CD4-positive, alpha-beta T cell (primary cell): ENCODE measurements at regions not wholly inside any gene's neighbourhood (a gene's known extent, or its start where the extent isn't known, plus 50 kb on each side); places are given as distances from the start of the nearest gene placed in this dataset.

Experiments
- ATAC-seq: fragments of 200-7000 bp; cut with Tn5 transposase; one replicate; pipeline ENCODE4 v1.10.0; 2022; ENCODE audit warnings: mild to moderate bottlenecking; ENCODE audit not compliant: poor library complexity
- CTCF ChIA-PET: fragments of 350-600 bp; sonication (Branson Sonifier 250); formaldehyde crosslinking; loops from one replicate; lab custom pipeline; 2021; ENCODE audit warnings: antibody characterized with exemption, inconsistent platforms; lab: Charles Lee
- POLR2A ChIA-PET: fragments of 350-600 bp; sonication (Branson Sonifier 250); formaldehyde crosslinking; loops from one replicate; lab custom pipeline; 2021; ENCODE audit warnings: antibody characterized with exemption, inconsistent platforms; lab: Charles Lee
- DNase-seq, 14 experiments: peaks; one replicate each; pipeline ENCODE4 v3.0.0-alpha.2; 2013 to 2020; ENCODE audit warnings: mixed read lengths in 2 of 14
- H3K27ac ChIP-seq, 2 donors: one replicate each; pipeline versions ENCODE4 v1.5.1 to v1.7.0; 2013; ENCODE audit warnings: low read length in 2 of 2, low read depth in 1 of 2, mild to moderate bottlenecking in 1 of 2
- H3K27me3 ChIP-seq, 2 experiments: 1 replicate in 1 of 2; 2 replicates in 1 of 2; pipeline versions ENCODE4 v1.6.1 to v1.7.0; 2013; ENCODE audit warnings: low read length in 2 of 2, control low read depth in 1 of 2, mild to moderate bottlenecking in 1 of 2, moderate library complexity in 1 of 2; ENCODE audit not compliant: insufficient read depth in 2 of 2, control insufficient read depth in 1 of 2
- H3K36me3 ChIP-seq: one replicate; pipeline ENCODE4 v1.6.1; 2013; ENCODE audit warnings: low read length, control low read depth; ENCODE audit not compliant: insufficient read depth
- H3K4me1 ChIP-seq: one replicate; pipeline ENCODE4 v1.6.1; 2013; ENCODE audit warnings: low read length, control low read depth; ENCODE audit not compliant: insufficient read depth
- H3K4me3 ChIP-seq: one replicate; pipeline ENCODE4 v1.5.1; 2013; ENCODE audit warnings: mild to moderate bottlenecking, low read length, moderate library complexity
- H3K9me3 ChIP-seq, 2 experiments: 1 replicate in 1 of 2; 2 replicates in 1 of 2; pipeline versions ENCODE4 v1.6.1 to v1.7.0; 2013; ENCODE audit warnings: low read length in 2 of 2, mild to moderate bottlenecking in 2 of 2, control low read depth in 1 of 2, moderate library complexity in 1 of 2; ENCODE audit not compliant: control insufficient read depth in 1 of 2, insufficient read depth in 1 of 2
- H3K27ac Mint-ChIP-seq: one replicate; pipeline ENCODE4 v1.8.0; 2020; ENCODE audit warnings: mixed read lengths
- H3K27me3 Mint-ChIP-seq: one replicate; pipeline ENCODE4 v1.8.0; 2021; ENCODE audit warnings: mixed read lengths
- H3K36me3 Mint-ChIP-seq: one replicate; pipeline ENCODE4 v1.8.0; 2021; ENCODE audit warnings: low read depth, mixed read lengths
- H3K4me1 Mint-ChIP-seq: one replicate; pipeline ENCODE4 v1.8.0; 2021; ENCODE audit warnings: low read depth, mixed read lengths
- H3K4me3 Mint-ChIP-seq: one replicate; pipeline ENCODE4 v1.8.0; 2020; ENCODE audit warnings: mild to moderate bottlenecking, mixed read lengths
- H3K9me3 Mint-ChIP-seq: one replicate; pipeline ENCODE4 v1.8.0; 2020; ENCODE audit warnings: mixed read lengths
- intact Hi-C, 2 experiments: fragments of 100-400 bp; cut with DNase I in 1 of 2; cut with micrococcal nuclease in 1 of 2; formaldehyde crosslinking; loops; one replicate each; pipeline versions ENCODE4 v1.15.1 to v1.9.0; 2023 to 2025; cut with DNase I, micrococcal nuclease
- TF ChIP-seq, protein P1 (sequence below): fragments of 200-600 bp; IDR thresholded peaks from one replicate; pipeline ENCODE4 v1.8.0; 2022; ENCODE audit warnings: antibody characterized with exemption, mild to moderate bottlenecking

DNA sequence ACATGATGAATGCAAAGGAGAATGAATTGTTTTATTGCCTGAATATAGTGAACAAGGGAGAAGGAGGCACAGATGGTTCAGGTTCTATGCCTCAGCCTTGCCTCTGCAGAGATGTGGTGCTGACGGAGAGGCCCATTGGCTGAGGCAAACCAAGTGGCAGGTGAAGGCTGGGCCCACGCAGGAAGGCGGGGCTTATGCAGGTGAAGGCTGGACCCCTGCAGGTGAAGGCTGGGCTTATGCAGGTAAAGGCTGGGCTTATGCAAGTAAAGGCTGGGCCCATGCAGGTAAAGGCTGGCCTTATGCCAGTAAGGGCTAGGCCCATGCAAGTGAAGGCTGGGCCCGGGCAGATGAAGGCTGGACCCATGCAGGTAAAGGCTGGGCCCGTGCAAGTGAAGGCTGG, 414.7 kb downstream of the LRATD1 start:
- TF ChIP-seq, protein P1, sequence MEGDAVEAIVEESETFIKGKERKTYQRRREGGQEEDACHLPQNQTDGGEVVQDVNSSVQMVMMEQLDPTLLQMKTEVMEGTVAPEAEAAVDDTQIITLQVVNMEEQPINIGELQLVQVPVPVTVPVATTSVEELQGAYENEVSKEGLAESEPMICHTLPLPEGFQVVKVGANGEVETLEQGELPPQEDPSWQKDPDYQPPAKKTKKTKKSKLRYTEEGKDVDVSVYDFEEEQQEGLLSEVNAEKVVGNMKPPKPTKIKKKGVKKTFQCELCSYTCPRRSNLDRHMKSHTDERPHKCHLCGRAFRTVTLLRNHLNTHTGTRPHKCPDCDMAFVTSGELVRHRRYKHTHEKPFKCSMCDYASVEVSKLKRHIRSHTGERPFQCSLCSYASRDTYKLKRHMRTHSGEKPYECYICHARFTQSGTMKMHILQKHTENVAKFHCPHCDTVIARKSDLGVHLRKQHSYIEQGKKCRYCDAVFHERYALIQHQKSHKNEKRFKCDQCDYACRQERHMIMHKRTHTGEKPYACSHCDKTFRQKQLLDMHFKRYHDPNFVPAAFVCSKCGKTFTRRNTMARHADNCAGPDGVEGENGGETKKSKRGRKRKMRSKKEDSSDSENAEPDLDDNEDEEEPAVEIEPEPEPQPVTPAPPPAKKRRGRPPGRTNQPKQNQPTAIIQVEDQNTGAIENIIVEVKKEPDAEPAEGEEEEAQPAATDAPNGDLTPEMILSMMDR = no peak
- Histone ChIP-seq H3K27me3 (no peaks in the 10 kb centered on the region), H3K4me3 (no peak overlapping the region), H3K9me3 (no peaks in the 10 kb centered on the region), H3K36me3 (no peaks in the 10 kb centered on the region), H3K4me1 (no peaks in the 10 kb centered on the region), H3K27ac (no peak overlapping the region)
- H3K27ac Mint-ChIP-seq = no peak overlapping the region
- no peaks in the 10 kb centered on the region for H3K9me3 Mint-ChIP-seq
- DNase-seq = no peak
- no peak for ATAC-seq
- H3K36me3 Mint-ChIP-seq = no peaks in the 10 kb centered on the region
- no peaks in the 10 kb centered on the region for H3K4me1 Mint-ChIP-seq
- H3K27me3 Mint-ChIP-seq = peaks cover 6% of the 10 kb centered on the region
- intact Hi-C loops = no loop called here
- no peak overlapping the region for H3K4me3 Mint-ChIP-seq
- ChIA-PET CTCF (no interaction called here), POLR2A (no interaction called here)

DNA sequence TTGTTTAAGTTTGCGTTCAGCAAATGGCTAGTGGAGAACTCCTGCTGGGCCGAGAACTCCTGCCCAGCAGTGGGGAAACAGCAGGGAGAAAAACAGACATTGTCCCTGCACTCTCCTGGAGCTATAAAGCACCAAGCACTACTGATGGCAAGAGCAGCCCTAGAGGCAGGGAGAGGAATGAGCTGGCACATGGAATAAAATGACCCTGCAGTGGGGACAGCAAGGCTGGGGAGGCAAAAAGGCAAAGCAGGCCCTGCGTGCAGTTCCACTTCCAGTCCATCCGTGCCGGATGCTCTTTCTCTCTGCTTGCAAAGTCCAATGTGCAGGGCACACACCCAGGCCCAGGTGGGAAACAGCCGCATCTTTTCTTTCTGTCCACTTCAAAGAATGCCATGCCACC, 415.5 kb downstream of the LRATD1 start:
- CTCF ChIA-PET = no interaction called here
- no peaks in the 10 kb centered on the region for H3K4me1 ChIP-seq
- Mint-ChIP-seq H3K27ac (no peak overlapping the region), H3K4me1 (no peaks in the 10 kb centered on the region), H3K27me3 (peaks cover 6% of the 10 kb centered on the region), H3K36me3 (no peaks in the 10 kb centered on the region), H3K9me3 (no peaks in the 10 kb centered on the region), H3K4me3 (no peak overlapping the region)
- DNase-seq (no peak), ATAC-seq (no peak)
- H3K27ac ChIP-seq = no peak overlapping the region
- intact Hi-C loops = no loop called here
- TF ChIP-seq, protein P1 = no peak
- no peaks in the 10 kb centered on the region for H3K27me3 ChIP-seq
- POLR2A ChIA-PET = no interaction called here
- H3K4me3 ChIP-seq = no peak overlapping the region
- no peaks in the 10 kb centered on the region for H3K36me3 ChIP-seq
- H3K9me3 ChIP-seq = no peaks in the 10 kb centered on the region

DNA sequence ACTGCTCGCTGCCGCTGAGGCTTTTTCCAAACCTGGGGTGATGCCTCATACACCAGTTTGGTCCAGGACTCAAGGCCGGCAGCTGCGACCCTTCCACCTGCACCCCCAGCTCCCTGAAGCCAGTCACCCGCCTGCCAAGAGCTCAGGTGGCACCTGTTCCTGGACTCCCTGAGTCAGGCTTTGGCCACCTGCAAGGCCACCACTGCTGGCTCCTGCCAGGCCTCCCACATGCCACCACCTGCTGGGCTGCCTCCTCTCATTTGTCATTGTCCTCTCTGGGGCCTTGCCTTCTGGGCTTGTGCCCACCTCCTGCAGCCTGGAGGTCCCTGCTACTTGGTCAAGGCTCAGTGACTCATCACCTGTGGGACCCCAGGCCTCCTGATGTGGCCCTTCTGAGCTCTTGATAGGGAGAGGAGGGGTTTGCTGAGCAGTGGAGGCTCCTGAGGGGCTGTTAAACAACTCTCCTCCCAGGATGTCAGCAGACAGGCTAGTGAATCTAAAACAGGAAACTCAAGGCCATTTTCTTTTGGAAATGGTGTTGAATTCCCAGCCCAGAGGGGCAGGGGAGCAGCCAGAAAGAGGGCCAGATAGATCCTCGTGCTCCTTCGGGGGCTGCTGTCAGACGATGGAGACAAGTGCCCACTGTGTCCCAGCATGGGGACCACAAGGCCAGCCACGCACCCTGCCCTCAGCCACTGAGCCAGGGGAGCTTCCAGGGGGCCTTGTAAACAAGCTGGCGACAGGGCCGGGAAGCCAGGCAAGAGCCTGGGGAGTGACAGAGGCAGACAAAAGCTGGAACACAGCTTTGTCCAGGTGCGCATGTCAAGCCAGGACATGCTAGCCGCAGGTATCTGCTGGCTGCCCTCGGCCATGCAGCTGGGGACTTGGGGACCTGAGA, 416.8 kb downstream of the LRATD1 start:
- Histone ChIP-seq H3K9me3 (no peaks in the 10 kb centered on the region), H3K36me3 (no peaks in the 10 kb centered on the region), H3K4me1 (no peaks in the 10 kb centered on the region), H3K27me3 (no peaks in the 10 kb centered on the region), H3K27ac (no peak overlapping the region), H3K4me3 (no peak overlapping the region)
- Mint-ChIP-seq H3K9me3 (no peaks in the 10 kb centered on the region), H3K4me3 (no peak overlapping the region), H3K27me3 (peaks cover 6% of the 10 kb centered on the region), H3K36me3 (no peaks in the 10 kb centered on the region), H3K27ac (no peak overlapping the region), H3K4me1 (no peaks in the 10 kb centered on the region)
- DNase-seq (no peak), ATAC-seq (no peak)
- ChIA-PET POLR2A (no interaction called here), CTCF (no interaction called here)
- intact Hi-C loops = no loop called here
- TF ChIP-seq, protein P1 = no peak
